H1 (cell line): ENCODE measurements at regions not wholly inside any gene's neighbourhood (a gene's known extent, or its start where the extent isn't known, plus 50 kb on each side); places are given as distances from the start of the nearest gene placed in this dataset.

Source experiments
- CREB1 ChIP-seq: IDR thresholded peaks from 2 replicates; pipeline ENCODE4 v1.6.1; 2012; ENCODE audit warnings: inconsistent platforms
- GABPA ChIP-seq: IDR thresholded peaks from 2 replicates; pipeline ENCODE4 v1.6.1; 2011; ENCODE audit warnings: mild to moderate bottlenecking, low read length, moderate library complexity, borderline replicate concordance; ENCODE audit not compliant: insufficient read depth
- PHF8 ChIP-seq: fragments of 200-600 bp; sonication (generic); conservative IDR thresholded peaks from 2 replicates; pipeline ENCODE4 v1.7.1; 2012; ENCODE audit warnings: low read depth, mild to moderate bottlenecking, inconsistent platforms, low read length, moderate library complexity

- TF ChIP-seq PHF8 (no peak), CREB1 (no peak), GABPA (no peak)
Measured at GRCh38 chr6:63403725-63404124, 83.9 kb upstream of the LGSN start (continued).
